RPMI7951 (cell line): ENCODE measurements at regions not wholly inside any gene's neighbourhood (a gene's known extent, or its start where the extent isn't known, plus 50 kb on each side); places are given as distances from the start of the nearest gene placed in this dataset.
"Not testable (repeated sequence)": the region's sequence is repeated elsewhere in the genome, so short reads cannot be mapped to it uniquely, and the experiment has no call there.

Experiments
- DNase-seq: peaks from one replicate; pipeline ENCODE4 v3.0.0-alpha.2; 2012; ENCODE audit warnings: low read depth

- no peak for DNase-seq
Measured at GRCh38 chr22:25395468-25395867, 169.0 kb upstream of the GRK3 start.

- DNase-seq, result no peak
Measured at GRCh38 chr22:25395915-25396314, 168.6 kb upstream of the GRK3 start.

- no peak for DNase-seq
Measured at GRCh38 chr22:25396615-25397200, 167.8 kb upstream of the GRK3 start.

DNA sequence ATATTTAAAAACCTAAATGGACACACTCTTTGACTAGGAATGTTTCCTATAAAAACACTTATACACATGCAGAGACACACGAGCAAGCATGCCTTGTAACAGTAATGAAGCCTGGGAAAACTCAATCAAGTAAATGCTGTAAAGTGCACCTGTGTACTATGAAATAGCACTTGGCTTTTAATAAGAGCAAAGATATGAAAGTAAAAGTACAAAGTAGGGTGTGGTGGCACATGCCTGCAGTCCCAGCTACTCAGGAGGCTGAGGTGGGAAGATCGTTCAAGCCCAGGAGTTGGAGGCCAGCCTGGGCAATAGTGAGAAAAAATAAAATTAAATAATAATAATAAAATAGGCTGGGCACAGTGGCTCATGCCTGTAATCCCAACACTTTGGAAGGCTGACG lies 166.9 kb upstream of the GRK3 start:
- no peak for DNase-seq

DNA sequence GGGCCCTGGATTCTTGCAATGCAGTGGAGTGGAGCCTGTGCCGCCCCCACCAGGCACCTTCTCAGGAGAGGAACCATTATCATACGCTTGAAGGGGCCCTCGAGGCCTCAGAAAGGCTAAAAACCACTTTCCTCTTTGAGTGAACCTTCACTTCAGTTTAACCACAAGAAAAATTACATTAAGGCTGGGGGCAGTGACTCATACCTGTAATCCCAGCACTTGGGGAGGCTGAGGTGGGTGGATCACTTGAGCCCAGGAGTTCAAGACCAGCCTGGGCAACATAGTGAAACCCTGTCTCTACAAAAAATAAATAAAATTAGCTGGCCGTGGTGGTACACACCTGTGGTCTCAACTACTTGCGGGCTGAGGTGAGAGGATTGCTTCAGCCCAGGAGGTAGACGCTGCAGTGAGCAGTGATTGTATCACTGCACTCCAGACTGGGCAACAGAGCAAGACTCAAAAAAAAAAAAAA lies 165.8 kb upstream of the GRK3 start:
- DNase-seq, result peak; percentile 62

DNA sequence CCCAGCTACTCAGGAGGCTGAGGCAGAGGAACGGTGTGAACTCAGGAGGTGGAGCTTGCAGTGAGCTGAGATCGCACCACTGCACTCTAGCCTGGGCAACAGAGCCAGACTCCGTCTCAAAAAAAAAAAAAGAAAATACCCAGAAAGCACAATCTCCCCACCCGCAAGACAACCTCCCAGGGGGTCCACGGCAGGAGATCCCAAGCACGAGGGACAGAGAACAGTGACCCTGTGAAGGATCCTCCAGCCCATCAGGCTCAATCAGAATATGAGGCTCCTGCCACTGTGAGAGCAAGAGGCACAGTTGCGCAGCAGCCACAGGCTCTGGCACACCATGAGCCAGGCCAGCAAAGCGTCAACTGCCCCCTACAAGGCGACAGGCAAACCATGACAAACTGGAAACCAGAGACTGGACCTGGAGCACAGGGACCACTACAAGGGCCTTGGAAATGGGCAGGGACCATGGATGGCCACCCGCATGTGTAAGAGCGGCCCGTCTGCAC lies 164.8 kb upstream of the GRK3 start:
- DNase-seq, result no peak

- DNase-seq, result no peak
Measured at GRCh38 chr22:25402160-25402500, 162.3 kb upstream of the GRK3 start.

DNA sequence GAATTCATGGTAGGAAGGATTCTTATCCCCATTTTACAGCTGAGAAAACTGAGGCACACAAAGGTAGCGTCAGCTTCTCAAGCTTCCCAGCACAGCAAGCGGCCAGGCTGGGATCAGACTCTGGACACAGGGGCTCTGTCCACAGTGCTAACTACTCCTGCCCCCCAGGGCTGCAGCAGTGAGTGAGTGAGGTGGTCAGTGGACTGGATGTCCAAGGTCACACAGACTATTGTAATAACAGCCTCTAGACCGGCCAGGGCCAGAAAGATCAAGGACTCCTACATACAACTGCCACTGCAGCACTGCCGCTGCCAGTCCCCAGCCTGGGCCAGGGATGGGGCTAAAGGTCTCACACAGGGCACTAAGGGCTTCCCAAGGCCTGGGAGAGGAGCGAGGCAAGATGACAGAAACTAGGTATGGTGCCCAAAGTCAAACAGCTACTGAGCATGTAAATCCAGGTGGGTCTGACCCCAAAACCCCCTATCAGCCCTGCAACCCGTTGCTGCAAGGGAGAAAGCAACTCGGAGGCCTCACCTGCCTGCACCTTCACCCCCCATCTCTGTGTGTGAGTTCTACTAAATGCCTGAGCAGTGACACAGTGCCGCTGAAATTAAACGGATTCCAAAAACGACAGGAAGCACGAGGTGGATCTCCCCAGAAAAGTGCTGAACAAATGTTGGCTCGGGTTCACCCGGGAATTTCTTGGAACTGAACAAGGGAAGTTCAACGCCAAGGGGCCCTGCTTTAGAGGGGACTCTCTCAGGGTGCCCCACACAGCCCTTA lies 161.8 kb upstream of the GRK3 start:
- DNase-seq, result no peak

DNA sequence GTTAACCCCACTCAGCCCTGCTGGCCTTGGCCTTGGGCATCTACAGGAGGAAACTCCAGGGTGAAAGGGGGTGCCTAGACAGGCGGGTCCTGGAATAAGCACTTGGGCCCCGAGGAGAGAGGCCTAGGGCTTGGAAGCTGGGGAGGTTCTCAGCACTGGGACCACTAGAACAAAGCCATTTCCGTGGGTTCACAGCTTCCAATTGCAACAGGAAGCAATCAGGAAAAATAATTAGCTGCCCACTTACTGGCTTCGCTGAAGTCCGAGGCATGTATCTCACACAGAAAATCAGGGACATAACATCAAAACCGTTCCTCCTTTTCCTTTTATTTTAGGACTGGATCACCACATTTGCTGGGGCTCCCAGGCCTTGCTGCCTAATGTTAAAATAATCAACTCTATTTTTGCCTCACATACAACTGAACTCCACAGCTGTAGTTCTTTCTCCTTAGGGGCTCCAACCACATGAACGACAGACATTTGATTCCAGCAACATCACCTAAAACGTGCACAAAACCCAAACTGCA lies 161.1 kb upstream of the GRK3 start:
- no peak for DNase-seq

GRCh38 chr22:25403811-25404471 lies 160.5 kb upstream of the GRK3 start:
- peak; percentile 78 for DNase-seq

- DNase-seq, result no peak
Measured at GRCh38 chr22:25404556-25404927, 159.9 kb upstream of the GRK3 start.

DNA sequence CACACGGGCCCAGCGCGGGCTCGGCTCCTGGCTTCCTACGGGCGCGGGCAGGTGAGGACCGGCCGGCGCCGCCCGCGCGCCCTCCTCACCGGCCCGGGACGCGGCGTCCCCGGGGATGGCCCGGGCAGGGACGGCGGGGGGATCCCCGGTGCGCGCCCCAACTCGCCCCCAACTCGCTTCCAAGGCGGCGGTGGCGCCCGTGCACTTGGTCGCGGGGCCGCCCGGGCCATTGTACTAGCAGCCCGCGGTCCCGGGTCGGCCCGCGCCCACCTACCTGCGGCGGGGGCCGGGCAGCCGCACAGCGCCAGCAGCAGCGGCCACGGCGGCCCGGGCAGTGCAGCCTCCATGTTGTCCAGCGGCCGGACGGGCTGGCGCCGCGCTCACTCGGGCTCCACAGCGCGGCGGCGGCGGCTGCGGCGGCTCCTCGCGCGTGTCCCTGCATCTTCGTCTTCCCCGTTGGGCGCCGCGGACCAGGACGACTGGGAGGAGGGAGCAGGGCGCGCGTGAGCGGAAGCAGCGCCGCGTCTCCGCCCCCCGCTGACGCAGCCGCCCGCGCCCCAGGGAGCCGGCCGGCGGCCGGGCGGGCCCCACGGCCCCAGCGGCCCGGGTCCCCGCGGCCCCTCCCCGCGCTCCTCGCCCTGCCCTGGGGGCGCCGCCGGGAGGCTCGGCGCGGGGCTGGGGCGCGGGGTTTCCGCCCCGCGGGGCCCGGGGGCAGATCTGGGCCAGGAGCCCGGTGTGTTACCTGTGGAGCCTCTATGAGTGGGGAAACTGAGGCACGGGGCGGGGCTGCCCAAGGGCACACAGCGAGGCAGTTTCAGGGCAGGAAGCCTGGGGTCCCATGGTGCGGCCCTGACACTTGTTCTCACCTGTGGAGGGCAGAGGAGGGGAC lies 159.3 kb upstream of the GRK3 start:
- peak; percentile 64 for DNase-seq

DNA sequence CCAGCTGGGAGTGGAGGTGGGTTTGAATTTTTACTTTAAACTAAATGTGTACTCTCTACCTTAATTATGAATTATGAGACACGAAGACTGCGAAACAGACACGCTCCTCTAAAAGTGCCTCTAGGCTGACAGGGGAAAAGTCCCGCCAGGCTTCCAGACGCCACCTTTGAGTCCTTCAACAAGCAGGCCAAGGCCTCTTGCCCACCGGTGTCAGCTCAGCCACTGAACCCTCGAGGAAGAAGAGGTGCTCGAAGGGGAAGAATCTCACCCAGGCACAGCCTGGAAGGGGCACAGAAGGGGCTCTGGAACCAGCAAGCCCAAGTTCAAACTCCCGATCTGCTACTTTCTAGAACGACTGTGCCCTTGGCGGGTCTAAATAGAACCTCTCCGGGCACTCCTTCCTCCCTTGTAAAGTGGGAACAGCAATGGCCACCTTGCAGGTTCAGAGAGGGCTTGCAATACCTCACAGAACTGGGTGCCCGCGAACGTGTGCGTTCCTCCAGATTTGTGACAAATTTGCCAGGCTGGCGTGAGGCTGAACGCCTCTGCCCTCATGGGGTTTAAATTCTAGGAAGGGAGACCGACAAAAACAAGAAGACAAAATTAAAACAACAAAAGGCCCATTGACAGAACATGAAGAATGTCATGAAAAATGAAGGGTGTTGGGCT lies 158.5 kb upstream of the GRK3 start:
- DNase-seq, result no peak

GRCh38 chr22:25406510-25407210 lies 157.8 kb upstream of the GRK3 start:
- peak; percentile 37 for DNase-seq

- DNase-seq, result no peak
Measured at GRCh38 chr22:25407226-25407858, 157.1 kb upstream of the GRK3 start.

- DNase-seq, result no peak
Measured at GRCh38 chr22:25407859-25408229, 156.6 kb upstream of the GRK3 start.

GRCh38 chr22:25409240-25409639 lies 155.2 kb upstream of the GRK3 start:
- no peak for DNase-seq

DNA sequence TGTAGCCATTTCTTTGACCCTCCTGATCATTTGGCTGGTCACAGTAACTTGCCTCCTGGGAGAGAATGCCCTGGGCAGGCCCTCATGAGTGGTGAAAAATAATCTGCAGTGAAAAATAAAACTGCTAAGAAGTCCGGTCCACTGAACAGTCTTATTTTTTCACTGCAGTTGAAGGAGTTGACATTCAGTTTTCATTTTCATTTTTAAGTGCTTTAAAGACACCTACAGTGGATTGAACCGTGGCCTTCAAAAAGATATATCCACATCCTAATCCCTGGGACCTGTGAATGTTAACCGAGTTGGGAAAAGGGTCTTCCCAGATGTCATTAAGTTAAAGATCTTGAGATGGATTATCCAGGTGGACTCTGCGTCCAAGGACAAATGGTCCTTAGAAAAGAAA lies 153.6 kb upstream of the GRK3 start:
- no peak for DNase-seq

GRCh38 chr22:25413620-25414019 lies 150.9 kb upstream of the GRK3 start:
- no peak for DNase-seq

DNA sequence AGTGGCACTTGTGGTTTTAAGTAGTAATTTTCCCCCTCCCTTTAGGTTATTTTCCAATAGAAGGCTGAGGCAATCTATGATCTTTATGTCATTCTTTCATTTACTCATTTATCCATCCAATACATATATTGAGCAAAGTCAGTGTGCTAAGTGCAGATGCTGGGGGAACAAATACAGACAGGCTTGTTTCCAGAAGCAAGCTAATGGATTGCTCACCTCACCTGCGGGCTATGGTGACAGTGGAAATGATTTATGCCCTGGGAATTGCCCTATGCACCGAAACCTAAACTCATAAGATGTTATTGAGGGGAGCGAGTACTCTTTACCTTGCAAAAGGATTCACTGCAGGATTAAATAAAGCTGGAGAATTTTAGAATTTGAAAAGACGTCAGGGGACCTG lies 148.7 kb upstream of the GRK3 start:
- not testable (repeated sequence) for DNase-seq
